Esophagus squamous epithelium (tissue), 4 donors: ENCODE measurements at regions not wholly inside any gene's neighbourhood (a gene's known extent, or its start where the extent isn't known, plus 50 kb on each side); places are given as distances from the start of the nearest gene placed in this dataset.

Experiments used
- POLR2A ChIP-seq, 4 donors: fragments of 450-650 bp; IDR thresholded peaks; one replicate each; pipeline ENCODE4 v1.6.1; 2017; ENCODE audit warnings: antibody characterized with exemption in 4 of 4, mild to moderate bottlenecking in 4 of 4, moderate library complexity in 3 of 4
- TF ChIP-seq, protein P1 (sequence below), 6 experiments: fragments of 450-650 bp in 4 of 6; fragments of 200-600 bp in 2 of 6; sonication (generic) in 2 of 6; IDR thresholded peaks; one replicate each; pipeline ENCODE4 v1.5.1; 2016 to 2019; ENCODE audit warnings: antibody characterized with exemption in 6 of 6, mild to moderate bottlenecking in 4 of 6, moderate library complexity in 4 of 6

DNA sequence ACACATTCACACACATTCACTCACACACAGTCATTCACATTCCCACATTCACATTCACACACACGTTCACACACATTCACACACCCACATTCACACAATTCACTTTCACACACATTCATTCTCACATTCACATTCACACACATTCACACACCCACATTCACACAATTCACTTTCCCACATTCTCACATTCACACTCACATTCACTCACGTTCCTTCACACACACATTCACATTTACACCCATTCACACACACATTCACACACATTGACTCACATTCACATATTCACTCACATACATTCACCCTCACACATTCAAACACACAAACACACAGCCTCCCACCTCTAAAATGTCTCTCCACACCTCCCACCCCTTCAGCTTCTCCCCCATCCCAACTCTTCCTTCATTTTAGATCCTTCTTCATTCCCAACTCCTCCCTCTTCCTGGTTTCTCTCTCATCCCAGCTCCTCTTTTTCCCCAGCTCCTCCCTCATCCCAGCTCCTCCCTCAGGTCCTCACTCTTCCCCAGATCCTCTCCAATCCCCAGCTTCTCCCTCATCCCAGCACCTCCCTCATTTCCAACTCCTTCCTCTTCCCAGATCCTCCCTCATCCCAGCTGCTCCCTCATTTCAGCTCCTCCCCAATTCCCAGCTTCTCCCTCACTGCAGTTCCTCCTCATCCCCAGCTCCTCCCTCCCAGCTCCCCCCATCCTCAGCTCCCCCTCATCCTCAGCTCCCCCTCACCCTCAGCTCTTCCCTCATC is 111.0 kb downstream of the FAM53A start:
- TF ChIP-seq, protein P1, sequence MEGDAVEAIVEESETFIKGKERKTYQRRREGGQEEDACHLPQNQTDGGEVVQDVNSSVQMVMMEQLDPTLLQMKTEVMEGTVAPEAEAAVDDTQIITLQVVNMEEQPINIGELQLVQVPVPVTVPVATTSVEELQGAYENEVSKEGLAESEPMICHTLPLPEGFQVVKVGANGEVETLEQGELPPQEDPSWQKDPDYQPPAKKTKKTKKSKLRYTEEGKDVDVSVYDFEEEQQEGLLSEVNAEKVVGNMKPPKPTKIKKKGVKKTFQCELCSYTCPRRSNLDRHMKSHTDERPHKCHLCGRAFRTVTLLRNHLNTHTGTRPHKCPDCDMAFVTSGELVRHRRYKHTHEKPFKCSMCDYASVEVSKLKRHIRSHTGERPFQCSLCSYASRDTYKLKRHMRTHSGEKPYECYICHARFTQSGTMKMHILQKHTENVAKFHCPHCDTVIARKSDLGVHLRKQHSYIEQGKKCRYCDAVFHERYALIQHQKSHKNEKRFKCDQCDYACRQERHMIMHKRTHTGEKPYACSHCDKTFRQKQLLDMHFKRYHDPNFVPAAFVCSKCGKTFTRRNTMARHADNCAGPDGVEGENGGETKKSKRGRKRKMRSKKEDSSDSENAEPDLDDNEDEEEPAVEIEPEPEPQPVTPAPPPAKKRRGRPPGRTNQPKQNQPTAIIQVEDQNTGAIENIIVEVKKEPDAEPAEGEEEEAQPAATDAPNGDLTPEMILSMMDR (IDR thresholded peaks at IDR 0.05), result no peak
- TF ChIP-seq POLR2A (IDR thresholded peaks at IDR 0.05), result no peak
